ENCODE measurements at regions not wholly inside any gene's neighbourhood (a gene's known extent, or its start where the extent isn't known, plus 50 kb on each side); places are given as distances from the start of the nearest gene placed in this dataset.
"Not testable (repeated sequence)": the region's sequence is repeated elsewhere in the genome, so short reads cannot be mapped to it uniquely, and the experiment has no call there.

DNA sequence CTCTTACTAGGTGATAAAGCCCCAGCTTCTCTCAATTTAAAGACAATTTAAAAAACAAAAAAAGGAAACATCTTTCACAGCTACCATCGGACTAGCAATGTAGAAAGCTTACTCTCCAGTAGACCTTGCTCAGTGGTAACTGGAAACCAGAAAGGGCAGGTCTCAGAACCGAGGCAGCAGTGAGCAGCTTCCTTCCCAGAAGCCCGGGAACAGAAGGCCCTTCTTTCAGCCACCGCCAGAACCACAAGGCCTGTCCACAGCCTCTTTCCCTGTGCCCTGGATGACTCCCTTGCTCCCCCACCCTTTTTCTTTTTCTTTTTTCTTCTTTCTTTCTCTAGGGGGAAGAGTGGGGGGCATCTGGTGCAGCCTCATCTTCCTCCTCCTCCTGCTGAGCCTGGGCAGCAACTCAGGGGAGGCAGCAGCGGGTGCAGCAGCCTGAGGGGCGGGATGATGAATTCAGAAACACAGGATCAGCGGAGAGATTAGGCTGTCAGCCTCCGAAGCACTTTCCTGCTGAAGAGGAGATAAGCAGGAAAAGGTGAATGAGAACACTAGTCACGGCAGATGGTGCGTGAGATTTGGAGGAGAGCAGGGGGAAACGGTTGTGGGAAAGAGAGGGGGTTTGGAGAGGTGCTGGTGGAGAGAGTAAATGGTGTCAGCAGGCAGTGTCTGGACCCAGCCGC, 158.5 kb downstream of the ID4 start:
- Mint-ChIP-seq H3K4me1 (peaks cover 0 to 3% (median 0%) of the 10 kb centered on the region in 3 donors), H3K27ac (no peak overlapping the region), H3K27me3 (peaks cover 1% of the 10 kb centered on the region), H3K4me3 (no peak overlapping the region), H3K36me3 (no peaks in the 10 kb centered on the region), H3K9me3 (peaks cover 2 to 10% (median 2%) of the 10 kb centered on the region in 3 donors)

DNA sequence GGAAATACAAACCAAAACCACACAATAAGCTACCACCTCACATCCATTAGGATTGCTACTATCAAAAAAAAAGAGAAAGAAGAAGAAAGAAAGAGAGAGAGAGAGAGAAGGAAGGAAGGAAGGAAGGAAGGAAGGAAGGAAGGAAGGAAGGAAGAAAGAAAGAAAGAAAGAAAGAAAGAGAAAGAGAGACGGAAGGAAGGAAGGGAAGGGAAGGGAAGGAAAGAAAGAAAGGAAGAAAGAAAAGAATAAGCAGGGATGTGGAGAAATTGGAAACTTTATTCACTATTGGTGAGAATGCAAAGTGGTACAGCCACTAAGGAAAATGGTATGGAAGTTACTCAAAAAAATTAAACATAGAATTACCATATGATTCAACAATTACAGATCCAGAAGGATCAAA, 159.9 kb downstream of the ID4 start:
- H3K9me3 Mint-ChIP-seq = peaks cover 2 to 10% (median 2%) of the 10 kb centered on the region in 3 donors
- peaks cover 1% of the 10 kb centered on the region for H3K27me3 Mint-ChIP-seq
- H3K27ac Mint-ChIP-seq = no peak overlapping the region
- no peaks in the 10 kb centered on the region for H3K36me3 Mint-ChIP-seq
- no peak overlapping the region for H3K4me3 Mint-ChIP-seq
- H3K4me1 Mint-ChIP-seq = peaks cover 0 to 3% (median 0%) of the 10 kb centered on the region in 3 donors

DNA sequence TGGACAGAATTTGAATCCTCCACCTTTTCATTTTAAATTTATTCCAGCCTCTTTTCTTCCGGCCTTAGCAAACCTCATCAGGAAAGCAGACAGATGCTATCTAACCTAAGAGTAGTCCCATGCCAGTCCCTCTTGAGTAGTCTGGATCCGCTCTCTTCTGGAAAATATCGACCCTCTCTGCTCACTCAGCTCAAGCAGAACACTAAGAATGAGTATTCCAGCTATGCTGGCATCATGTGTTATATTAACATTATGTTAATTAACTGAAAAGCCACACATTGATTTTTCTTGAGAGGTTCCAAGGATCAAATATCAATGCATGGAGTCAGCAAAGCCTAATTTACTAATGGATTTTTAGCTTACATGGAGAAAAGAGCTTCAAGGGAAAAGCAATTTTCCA, 161.4 kb downstream of the ID4 start:
- peaks cover 0 to 3% (median 0%) of the 10 kb centered on the region in 3 donors for H3K4me1 Mint-ChIP-seq
- H3K27ac Mint-ChIP-seq = no peak overlapping the region
- no peaks in the 10 kb centered on the region for H3K27me3 Mint-ChIP-seq

GRCh38 chr6:19999319-20000191, 162.4 kb downstream of the ID4 start:
- Mint-ChIP-seq H3K4me3 (no peak overlapping the region), H3K36me3 (no peaks in the 10 kb centered on the region), H3K9me3 (peaks cover 2 to 10% (median 3%) of the 10 kb centered on the region in 3 donors), H3K27ac (no peak overlapping the region), H3K4me1 (peaks cover 0 to 3% (median 0%) of the 10 kb centered on the region in 3 donors), H3K27me3 (no peaks in the 10 kb centered on the region)

More for the DNA sequence above, 161.4 kb downstream of the ID4 start:
- Mint-ChIP-seq H3K36me3 (no peaks in the 10 kb centered on the region), H3K9me3 (peaks cover 2 to 10% (median 2%) of the 10 kb centered on the region in 3 donors), H3K4me3 (no peak overlapping the region)

GRCh38 chr6:20001286-20001685, 164.1 kb downstream of the ID4 start:
- H3K27ac Mint-ChIP-seq = no peak overlapping the region
- H3K4me1 Mint-ChIP-seq = no peaks in the 10 kb centered on the region
- H3K36me3 Mint-ChIP-seq = no peaks in the 10 kb centered on the region
- H3K4me3 Mint-ChIP-seq = no peak overlapping the region
- peaks cover 1 to 10% (median 2%) of the 10 kb centered on the region in 3 donors for H3K9me3 Mint-ChIP-seq
- H3K27me3 Mint-ChIP-seq = no peaks in the 10 kb centered on the region

DNA sequence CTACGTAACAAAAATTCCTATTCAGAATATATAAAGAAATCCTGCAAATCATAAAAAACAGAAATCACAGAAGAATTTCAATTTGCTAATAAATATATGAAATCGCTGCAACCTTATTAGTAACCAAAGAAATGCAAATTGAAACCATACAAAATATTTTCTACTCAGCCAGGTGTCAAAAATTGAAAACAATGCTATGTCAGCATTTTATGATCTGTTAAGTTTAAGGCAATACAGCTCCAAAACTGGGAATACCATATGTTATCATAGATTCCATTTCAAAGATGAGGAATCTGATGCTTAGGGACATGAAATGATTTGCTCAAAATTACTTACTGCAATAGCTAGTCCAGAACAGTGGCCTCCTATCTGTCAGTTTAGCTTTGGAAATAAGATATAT, 168.9 kb downstream of the ID4 start:
- Mint-ChIP-seq H3K36me3 (no peaks in the 10 kb centered on the region), H3K27ac (no peak overlapping the region), H3K4me1 (no peaks in the 10 kb centered on the region), H3K9me3 (peaks cover 0 to 1% (median 0%) of the 10 kb centered on the region in 3 donors), H3K4me3 (no peak overlapping the region), H3K27me3 (peaks cover 3% of the 10 kb centered on the region)

DNA sequence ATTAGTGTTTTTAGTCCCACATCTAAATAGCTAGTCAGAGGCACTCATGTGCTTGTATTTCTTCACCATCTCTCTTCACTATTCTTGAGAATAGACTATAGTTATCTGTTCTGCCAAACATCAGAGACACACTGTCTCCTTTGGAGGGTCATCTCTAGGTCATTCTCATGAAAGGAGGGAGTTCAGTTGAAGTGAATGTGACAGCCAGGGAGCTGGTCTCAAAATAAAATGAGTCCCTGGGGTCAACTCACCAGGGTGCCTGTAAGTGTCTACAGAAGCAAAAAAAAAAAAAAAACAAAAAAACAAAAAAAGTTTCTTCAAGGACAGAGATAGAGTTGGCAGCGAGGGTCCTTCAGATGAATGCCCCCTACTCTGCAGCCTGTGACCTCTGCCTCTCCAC, 171.0 kb downstream of the ID4 start:
- no peaks in the 10 kb centered on the region for H3K36me3 Mint-ChIP-seq
- no peak overlapping the region for H3K27ac Mint-ChIP-seq
- H3K9me3 Mint-ChIP-seq = peaks cover 0 to 1% (median 0%) of the 10 kb centered on the region in 3 donors
- H3K4me3 Mint-ChIP-seq = no peak overlapping the region
- no peaks in the 10 kb centered on the region for H3K4me1 Mint-ChIP-seq
- H3K27me3 Mint-ChIP-seq = peaks cover 7% of the 10 kb centered on the region

DNA sequence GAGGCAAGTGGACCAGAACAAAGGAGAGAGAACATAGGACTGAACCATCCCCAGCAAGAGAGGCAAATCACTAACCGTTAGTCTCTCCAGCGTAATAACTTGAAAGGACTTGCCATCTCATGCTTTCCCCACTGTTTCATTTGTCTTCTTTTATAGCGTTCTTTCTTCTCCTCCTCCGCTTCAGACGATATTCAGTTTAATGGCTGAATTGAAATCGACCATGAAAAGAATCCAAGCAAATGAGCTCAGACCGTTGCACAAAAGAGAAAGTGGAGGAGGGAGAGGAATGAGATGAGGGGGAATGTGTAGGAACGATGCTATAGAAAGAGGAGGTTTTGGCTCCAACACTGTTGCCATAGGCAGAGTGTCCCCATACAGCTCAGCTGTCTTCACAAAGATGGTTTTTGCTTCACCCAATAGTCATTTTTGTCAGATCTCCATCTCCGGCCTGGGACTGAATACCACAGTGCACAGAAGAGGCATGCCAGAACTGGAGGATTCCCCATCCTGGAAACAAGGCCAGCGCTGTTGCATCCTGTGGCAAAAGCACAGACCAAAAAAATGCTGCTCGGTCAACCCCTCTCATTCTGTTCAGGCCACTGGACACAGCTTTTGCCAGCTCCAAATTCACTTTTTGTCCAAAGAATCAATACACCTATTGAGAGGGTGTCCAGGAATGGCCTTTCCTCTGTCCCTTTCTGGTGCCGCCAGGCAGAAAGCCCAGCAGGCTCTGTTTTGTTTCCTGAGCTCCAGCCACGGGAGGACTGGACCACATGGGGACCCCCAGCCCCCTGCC, 176.1 kb downstream of the ID4 start:
- Mint-ChIP-seq H3K27me3 (peaks cover 8% of the 10 kb centered on the region), H3K4me3 (no peak overlapping the region), H3K9me3 (no peaks in the 10 kb centered on the region), H3K36me3 (no peaks in the 10 kb centered on the region), H3K27ac (no peak overlapping the region), H3K4me1 (no peaks in the 10 kb centered on the region)

- Mint-ChIP-seq H3K9me3 (no peaks in the 10 kb centered on the region), H3K36me3 (no peaks in the 10 kb centered on the region), H3K4me3 (no peak overlapping the region), H3K4me1 (peaks cover 0 to 1% (median 0%) of the 10 kb centered on the region in 3 donors), H3K27me3 (peaks cover 8% of the 10 kb centered on the region), H3K27ac (no peak overlapping the region)
Observed at GRCh38 chr6:20014508-20014907, 177.3 kb downstream of the ID4 start.

GRCh38 chr6:20020526-20020925, 183.4 kb downstream of the ID4 start:
- H3K27ac Mint-ChIP-seq = no peak overlapping the region
- peaks cover 0 to 13% (median 5%) of the 10 kb centered on the region in 3 donors for H3K4me1 Mint-ChIP-seq
- H3K9me3 Mint-ChIP-seq = peaks cover 0 to 3% (median 2%) of the 10 kb centered on the region in 3 donors
- no peaks in the 10 kb centered on the region for H3K36me3 Mint-ChIP-seq
- no peak overlapping the region for H3K4me3 Mint-ChIP-seq
- peaks cover 9% of the 10 kb centered on the region for H3K27me3 Mint-ChIP-seq

DNA sequence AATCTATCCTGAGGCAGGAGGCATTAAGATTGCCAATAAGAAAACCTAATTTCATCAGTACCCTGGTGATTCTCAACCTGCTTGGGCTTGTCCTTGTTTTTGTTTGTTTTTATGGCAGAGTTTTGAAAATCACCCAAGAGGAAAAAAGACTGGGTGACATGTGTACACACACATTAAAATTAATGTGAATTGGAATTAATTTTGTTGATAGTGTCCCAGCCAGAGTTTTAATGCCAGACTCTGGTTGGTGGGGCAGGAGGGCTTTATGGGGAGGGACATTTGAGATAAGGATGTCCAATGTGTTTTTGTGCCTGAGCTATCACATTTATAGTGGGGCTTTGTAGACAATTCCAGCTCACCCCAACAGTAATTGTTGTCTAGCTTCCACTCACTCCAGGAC, 184.6 kb downstream of the ID4 start:
- H3K4me1 Mint-ChIP-seq = peaks cover 4 to 13% (median 5%) of the 10 kb centered on the region in 3 donors
- H3K27ac Mint-ChIP-seq = no peak overlapping the region
- H3K4me3 Mint-ChIP-seq = no peak overlapping the region
- peaks cover 2 to 5% (median 3%) of the 10 kb centered on the region in 3 donors for H3K9me3 Mint-ChIP-seq
- no peaks in the 10 kb centered on the region for H3K36me3 Mint-ChIP-seq
- H3K27me3 Mint-ChIP-seq = peaks cover 11% of the 10 kb centered on the region

DNA sequence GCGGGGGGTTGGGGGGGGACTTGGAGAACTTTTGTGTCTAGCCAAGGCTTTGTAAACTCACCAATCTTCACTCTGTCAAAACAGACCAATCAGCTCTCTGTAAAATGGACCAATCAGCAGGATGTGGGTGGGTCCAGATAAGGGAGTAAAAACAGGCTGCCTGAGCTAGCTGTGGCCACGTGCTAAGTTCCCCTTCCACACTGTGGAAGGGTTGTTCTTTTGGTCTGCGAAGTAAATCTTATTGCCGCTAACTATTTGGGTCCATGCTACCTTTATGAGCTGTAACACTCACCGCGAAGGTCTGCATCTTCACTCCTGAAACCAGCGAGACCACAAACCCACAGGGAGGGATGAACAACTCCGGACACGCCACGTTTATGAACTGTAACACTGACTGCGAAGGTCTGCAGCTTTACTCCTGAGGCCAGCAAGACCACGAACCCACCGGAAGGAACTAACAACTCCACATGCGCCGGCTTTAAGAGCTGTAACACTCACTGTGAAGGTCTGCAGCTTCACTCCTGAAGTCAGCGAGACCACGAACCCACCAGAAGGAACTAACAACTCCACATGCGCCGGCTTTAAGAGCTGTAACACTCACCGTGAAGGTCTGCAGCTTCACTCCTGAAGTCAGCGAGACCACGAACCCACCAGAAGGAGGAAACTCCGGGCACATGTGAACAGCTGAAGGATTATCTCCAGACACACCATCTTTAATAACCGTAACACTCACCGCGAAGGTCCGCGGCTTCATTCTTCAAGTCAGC, 186.6 kb downstream of the ID4 start:
- H3K27me3 Mint-ChIP-seq = peaks cover 12% of the 10 kb centered on the region
- not testable (repeated sequence) for H3K9me3 Mint-ChIP-seq

DNA sequence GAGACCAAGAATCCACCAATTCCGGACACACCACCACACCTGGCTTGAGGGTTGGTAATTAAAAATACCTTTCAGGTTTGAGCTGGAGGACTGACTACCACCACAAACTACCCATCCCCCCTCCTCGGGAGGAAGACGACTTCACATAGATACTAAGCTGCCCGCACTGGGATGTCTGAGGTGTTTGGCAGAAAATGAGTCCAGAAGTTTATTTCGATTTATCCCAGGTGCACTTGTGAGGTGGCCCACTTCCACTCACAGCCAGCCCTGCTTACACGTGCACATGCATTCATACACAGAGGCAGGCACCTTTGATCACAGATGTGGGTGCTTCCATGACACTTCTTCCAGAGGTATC, 187.1 kb downstream of the ID4 start:
- peak overlapping the region in 3 of 4 donors; percentile 56 to 90 (median 57) for H3K4me3 Mint-ChIP-seq
- peaks cover 2 to 10% (median 3%) of the 10 kb centered on the region in 3 donors for H3K9me3 Mint-ChIP-seq
- H3K27ac Mint-ChIP-seq = peak overlapping the region in 1 of 3 donors; percentile 32
- peaks cover 3 to 13% (median 4%) of the 10 kb centered on the region in 3 donors for H3K4me1 Mint-ChIP-seq
- H3K36me3 Mint-ChIP-seq = no peaks in the 10 kb centered on the region
- H3K27me3 Mint-ChIP-seq = peaks cover 12% of the 10 kb centered on the region

More for the DNA sequence above, 186.6 kb downstream of the ID4 start:
- peak overlapping the region in 1 of 3 donors; percentile 32 for H3K27ac Mint-ChIP-seq
- peak overlapping the region in 3 of 4 donors; percentile 56 to 90 (median 57) for H3K4me3 Mint-ChIP-seq
- peaks cover 4 to 13% (median 5%) of the 10 kb centered on the region in 3 donors for H3K4me1 Mint-ChIP-seq
- not testable (repeated sequence) for H3K36me3 Mint-ChIP-seq

DNA sequence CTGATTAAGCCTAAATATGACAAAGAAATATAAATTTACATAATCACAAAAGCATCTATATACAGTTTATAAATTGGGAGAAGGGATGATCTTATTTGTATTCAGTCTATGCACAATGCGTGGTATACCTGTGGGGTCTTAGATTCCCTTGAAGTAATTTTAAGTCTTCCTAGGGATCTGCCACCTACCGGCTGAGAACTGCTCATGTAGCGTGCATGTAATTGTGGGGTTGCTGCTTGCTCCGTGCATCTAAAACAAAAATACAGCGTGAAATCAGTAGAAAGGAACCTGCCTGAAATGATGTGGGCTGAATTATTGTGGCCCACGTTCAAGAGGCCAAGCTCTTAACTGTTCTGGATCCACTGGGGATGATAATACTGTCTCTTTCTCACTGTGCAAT, 187.3 kb downstream of the MBOAT1 start:
- Mint-ChIP-seq H3K36me3 (no peaks in the 10 kb centered on the region), H3K9me3 (peaks cover 2 to 10% (median 3%) of the 10 kb centered on the region in 3 donors), H3K4me3 (peak overlapping the region in 2 of 4 donors; percentile 56 to 90)

More for the DNA sequence above, 187.3 kb downstream of the MBOAT1 start:
- H3K27ac Mint-ChIP-seq = no peak overlapping the region
- peaks cover 3 to 13% (median 4%) of the 10 kb centered on the region in 3 donors for H3K4me1 Mint-ChIP-seq
- peaks cover 12% of the 10 kb centered on the region for H3K27me3 Mint-ChIP-seq

Measured in IgD-negative memory B cell (primary cell).